Stomach (tissue), 4 donors: ENCODE measurements at regions not wholly inside any gene's neighbourhood (a gene's known extent, or its start where the extent isn't known, plus 50 kb on each side); places are given as distances from the start of the nearest gene placed in this dataset.

Source experiments
- EP300 ChIP-seq: sonication (generic); formaldehyde crosslinking; IDR thresholded peaks from one replicate; pipeline ENCODE4 v1.6.1; 2017; ENCODE audit warnings: antibody characterized with exemption
- TF ChIP-seq, protein P1 (sequence below), 7 experiments: fragments of 450-650 bp in 4 of 7; fragments of 200-600 bp in 3 of 7; sonication (generic) in 3 of 7; IDR thresholded peaks; one replicate each; pipeline ENCODE4 v1.5.1; 2016 to 2019; ENCODE audit warnings: antibody characterized with exemption in 7 of 7, control low read depth in 2 of 7, mild to moderate bottlenecking in 1 of 7

DNA sequence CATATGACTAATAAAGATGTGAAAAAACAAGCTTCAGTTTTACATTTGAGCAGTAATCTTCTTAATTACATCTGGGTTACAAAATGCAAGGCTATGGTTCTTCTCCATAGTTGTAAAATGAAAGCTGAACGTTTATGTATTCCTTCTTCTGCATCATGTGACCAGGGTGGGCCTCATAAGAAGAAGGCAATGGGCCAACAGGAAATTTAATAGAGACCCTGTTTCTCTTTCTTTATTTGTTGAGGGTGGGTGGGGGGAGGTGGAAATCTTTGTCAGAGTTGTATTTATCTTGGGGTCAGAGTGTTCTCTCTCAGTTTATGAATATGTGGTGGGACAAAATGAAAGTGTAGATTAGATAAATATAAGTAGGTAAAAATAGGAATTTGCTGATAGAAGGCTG lies 418.8 kb downstream of the TLE4 start:
- TF ChIP-seq, protein P1, sequence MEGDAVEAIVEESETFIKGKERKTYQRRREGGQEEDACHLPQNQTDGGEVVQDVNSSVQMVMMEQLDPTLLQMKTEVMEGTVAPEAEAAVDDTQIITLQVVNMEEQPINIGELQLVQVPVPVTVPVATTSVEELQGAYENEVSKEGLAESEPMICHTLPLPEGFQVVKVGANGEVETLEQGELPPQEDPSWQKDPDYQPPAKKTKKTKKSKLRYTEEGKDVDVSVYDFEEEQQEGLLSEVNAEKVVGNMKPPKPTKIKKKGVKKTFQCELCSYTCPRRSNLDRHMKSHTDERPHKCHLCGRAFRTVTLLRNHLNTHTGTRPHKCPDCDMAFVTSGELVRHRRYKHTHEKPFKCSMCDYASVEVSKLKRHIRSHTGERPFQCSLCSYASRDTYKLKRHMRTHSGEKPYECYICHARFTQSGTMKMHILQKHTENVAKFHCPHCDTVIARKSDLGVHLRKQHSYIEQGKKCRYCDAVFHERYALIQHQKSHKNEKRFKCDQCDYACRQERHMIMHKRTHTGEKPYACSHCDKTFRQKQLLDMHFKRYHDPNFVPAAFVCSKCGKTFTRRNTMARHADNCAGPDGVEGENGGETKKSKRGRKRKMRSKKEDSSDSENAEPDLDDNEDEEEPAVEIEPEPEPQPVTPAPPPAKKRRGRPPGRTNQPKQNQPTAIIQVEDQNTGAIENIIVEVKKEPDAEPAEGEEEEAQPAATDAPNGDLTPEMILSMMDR (IDR thresholded peaks at IDR 0.05), result no peak
- no peak for TF ChIP-seq EP300
